DMS 273 (cell line): ENCODE measurements at regions not wholly inside any gene's neighbourhood (a gene's known extent, or its start where the extent isn't known, plus 50 kb on each side); places are given as distances from the start of the nearest gene placed in this dataset.

Experiments used
- DNase-seq: peaks from one replicate; lab custom pipeline; 2025; ENCODE audit not compliant: unreplicated experiment; lab: John Stamatoyannopoulos, UW

DNA sequence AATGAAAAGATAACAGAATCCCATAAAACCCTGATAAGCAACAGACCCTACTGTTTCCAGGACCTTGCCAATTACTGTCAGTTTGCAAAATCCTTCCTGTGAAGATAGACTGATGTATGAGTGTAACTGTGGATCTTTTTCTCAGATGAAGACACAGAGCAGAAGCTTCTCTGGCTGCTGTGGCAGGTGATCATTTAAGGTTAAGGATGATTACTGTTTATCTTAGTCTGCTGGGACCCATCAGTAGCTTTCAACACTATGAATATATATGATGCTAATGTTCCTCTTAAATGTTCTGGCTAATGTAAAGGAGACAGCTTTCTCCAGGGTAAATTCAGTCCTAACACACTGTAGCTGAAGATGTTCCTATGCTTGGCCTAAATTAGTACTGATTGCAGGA is 56.0 kb upstream of the CTTNBP2 start:
- no peak for DNase-seq

DNA sequence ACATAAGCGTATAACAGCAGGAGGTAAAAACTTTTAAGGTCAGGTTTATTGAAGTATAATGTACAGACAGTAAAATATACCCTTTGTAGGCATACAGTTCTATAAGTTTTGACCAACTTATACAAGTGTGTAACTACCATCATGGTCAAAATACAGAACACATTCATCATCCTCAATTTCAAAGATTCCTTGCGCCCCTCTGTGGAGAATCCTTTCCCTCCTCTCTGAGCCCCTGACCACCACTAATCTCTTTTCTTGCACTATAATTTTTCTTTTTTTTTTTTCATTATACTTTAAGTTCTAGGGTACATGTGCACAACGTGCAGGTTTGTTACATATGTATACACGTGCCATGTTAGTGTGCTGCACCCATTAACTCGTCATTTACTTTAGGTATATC is 58.1 kb upstream of the CTTNBP2 start:
- no peak for DNase-seq

DNA sequence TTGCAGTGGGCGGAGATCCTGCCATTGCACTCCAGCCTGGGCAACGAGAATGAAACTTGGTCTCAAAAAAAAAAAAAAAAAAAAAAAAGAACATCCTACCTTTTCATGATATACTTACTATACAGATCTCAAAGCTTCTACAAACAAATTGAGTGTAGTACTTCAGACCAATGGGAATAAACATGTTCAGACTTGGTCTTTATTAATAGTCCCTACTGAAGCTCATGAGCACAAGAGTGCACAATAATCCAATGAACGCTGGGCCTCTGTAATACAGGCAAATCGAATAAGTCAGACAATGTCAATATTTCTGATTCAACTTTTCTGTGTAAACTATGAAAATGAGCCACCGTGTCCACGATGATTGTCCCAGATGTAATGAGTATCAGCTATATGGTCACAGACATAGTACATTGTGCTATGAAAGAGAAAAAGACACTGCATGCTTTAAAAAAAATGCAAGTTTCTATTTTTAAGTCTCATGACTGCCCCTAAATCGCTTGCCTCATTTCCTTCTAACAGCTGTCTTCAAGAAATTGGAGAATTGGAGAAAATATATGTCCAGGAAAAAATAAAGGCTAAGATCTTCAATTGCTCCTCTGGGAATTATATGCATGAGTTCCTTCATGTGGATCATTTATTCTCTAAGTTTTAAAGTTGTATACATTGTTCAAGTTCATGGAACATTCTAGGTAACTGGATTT is 64.0 kb upstream of the CTTNBP2 start:
- no peak for DNase-seq

DNA sequence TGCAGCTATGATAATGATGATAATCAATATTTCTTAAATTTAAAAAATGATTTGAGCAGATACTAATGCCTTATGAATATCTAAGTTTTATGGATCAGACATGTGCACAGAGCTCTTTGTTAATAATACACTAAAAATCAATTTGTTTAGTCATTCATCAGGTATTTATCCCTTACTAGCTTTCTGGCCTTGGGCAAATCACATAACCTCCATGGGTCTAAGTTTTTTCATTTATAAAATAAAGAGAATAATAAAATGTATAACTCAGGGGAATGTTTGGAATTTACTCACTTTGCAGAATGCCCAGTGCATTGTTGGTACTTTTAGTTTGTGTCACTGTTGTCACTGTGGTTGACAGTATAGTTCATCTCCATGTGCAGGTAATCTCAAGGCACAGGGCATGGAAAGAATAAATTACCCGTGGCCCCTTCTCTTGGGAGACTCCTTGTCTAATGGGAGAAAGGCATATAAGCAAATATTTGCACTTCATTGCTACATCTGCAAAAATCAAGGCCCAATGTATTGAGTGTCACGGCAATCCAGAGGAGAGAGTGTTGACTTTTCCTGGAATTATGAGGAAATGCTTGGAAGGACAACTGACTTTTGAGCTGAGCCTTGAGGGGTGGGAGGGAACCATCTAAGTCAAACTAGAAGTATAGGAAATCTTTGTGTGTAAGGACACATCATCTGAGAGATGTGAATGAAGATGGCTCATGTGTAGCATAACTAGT is 64.7 kb upstream of the CTTNBP2 start:
- DNase-seq = no peak

DNA sequence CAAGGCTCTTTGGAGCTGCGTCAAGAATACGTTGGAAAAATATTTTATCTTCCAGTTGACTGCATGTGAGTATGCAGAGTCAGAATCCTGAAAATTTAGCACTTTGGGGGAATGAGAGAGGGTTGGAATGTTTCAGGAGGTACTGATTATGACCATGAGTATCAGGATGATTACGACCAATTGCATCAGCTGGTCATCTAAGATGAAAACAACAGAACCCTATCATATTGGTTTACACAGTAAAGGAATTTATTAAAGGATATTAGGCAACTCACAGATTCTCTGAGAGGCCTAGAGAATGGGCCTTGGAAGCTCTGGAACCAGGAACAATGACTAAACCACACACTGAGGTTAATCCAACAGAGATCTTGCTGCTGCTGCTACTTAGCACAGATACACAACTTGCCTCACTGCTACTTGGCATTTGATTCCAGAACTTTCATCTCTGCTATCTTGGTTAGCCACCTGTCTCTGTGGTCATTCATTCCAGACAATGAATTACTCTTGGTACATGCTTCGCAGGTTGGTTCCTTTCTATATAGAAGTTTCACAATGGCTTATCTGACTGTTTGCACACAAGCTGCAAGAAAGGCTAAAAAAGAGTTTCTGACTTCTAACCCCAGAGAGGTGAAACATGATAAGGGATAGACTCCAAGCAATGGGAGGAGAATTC is 68.0 kb upstream of the CTTNBP2 start:
- no peak for DNase-seq

DNA sequence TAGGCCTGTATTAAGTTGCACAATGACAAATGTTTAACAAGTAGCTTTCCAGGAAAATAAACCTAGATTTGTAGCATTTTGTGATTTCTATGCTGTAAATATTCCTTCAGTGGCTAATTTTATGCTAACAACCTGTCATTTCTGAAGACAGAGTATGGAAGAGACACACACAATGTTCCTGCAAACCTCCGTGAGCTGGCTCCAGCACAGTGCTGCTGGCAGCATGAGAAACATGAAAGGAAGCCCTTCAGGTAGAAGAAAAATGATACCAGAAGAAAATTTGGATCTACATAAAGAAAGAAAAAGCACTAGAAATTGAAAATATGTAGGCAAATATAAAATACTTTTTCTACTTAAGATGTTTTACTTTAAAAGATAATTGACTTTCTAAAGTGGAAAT is 69.5 kb upstream of the CTTNBP2 start:
- DNase-seq = no peak

DNA sequence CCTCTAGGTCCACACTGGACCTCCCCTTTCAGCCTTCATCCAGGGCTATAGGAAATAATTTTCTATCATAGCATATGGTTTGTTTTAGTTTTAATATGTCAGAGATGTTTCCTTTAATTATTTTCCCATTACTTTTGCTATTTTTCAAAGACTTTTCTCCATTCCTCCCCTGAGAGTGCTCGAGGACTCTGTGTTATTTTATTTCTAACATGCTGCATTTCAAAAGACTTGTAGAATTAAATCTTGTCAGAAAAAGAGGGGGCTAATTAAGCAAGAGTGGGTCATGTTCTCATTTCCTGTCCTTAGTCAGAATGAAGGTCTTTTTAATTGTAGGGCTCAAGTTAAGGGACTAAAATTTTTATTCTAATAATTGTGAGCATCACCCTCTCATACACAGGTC is 71.6 kb upstream of the CTTNBP2 start:
- DNase-seq = no peak

DNA sequence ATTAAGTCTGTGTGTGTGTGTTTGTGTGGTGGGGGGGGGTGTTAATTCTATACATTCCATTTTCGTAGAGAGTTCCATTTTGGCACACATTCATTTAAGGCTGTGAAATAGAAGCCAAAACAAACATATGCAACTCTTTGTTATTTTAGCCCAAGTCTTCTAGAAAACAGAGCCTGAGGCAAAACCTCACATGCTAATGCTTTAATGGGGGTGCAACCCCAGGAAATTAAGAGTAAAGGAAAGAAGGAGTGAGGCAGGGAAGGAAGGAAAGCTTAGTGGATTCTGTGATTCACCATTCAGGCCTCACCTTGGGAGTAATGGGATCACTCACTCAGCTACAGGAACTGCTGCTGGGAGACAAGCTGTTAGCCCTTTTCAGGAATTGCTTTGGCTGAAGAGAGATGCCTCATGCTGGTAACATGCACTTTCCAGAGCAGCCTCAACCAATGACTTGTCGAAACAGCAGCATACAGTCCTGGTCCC is 73.0 kb upstream of the CTTNBP2 start:
- no peak for DNase-seq

DNA sequence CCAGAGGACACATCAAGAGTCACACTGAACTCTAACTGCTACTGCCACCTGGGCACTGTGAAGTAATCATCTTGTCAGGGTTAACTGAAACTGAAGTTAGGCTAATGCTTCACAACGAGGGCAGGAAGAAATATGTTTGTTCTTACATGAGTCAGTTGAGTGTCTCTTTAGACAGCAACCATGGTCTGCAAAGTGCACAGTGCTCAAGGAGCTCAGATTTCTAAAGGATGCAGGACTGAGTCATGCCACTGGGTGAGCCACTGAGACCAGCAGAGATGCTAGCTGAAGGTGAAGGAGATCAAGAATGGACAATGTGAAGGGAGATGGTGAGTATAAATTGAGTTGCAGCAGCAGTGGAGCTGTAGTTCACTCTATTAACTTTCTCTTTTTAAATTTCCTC is 76.0 kb upstream of the CTTNBP2 start:
- DNase-seq = no peak

DNA sequence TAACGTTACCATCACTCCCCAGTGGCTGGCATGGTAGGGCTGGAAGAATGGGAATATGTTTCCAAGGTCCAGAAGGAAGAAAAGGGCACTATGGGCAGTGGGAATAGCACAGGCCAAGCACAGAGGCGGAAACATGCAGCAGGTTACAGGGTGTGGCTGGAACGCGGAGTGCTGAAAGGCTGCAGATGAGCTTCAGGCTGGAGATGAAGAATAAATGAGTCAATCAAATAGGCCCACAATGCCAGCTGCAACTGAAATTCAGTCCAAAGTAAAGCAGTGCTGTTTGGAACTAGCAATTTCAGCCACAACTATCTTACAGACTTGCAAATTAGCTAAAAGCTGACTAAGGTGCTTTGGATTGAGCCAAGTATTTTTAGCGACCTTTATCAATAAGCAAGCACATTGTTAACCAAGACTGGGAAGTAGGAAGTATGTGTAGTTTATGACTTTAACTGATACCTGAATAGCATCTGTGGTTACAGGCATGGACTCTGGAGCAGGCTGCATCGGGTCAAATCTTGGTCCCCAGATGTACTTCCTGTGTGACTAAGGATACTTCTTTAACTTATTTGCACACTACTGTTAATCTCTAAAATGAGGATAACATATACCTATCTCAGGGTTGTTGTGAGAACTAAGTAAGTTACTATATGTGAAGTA is 77.5 kb upstream of the CTTNBP2 start:
- no peak for DNase-seq

DNA sequence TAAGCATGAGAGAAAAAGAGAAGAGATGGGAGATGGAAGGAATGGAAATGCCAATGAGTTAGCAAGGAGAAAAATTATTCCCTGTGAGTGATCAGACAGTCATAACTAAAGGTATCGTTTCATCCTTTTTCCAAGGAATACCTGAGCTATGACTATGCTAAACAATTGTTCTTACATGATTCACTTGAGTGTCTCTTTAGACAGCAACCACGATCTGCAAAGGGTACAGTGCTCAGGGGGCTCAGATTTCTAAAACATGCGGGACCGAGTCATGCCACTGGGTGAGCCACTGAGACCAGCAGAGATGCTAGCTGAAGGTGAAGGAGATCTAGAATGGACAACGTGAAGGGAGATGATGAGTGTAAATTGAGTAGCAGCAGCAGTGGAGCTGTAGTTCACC is 78.0 kb upstream of the CTTNBP2 start:
- DNase-seq = no peak

DNA sequence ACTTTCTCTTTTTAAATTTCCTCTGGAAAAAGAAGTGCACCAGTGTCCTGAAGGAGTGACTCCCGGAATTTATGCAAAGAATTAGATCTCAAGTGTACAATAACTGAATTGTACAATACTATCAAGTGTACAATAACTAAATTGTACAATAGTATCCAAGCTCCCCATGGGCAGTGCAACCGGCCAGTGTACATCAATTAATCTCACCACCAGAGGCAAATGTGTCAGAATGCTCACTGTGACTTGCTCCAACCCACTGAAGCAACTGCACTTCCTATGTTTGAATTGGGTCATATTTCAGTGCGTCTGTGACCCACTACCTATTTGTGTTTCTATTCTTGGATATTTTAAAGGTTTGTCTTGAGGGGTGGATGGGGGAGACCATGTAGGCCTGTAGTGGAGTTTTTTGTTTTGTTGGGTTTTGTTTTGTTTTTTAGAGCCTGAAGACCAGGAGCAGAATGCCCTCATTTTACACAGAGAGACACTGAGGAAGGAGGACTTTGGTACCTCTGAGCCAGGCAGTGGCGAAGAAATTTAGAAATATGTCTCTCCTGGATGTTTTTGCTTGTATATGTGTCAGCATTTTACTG is 78.5 kb upstream of the CTTNBP2 start:
- no peak for DNase-seq

DNA sequence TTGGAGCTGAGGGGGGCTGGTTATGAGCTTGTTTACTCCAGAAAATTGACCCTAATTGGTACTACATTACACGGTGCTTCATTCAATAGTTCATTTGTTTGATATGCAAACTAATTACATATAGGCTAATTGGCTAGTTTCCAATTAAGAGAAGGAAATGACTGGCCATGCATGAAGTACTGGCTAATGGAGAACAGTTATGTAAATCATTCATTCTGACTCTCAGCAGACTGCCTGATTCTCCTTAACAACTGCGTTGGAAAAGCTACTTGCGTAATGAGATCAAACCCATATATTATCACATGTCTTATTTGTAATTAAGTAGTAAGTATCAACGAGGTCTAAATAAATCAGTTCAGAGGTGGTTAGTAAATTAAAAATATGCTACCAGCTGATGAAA is 81.8 kb upstream of the CTTNBP2 start:
- DNase-seq = no peak

DNA sequence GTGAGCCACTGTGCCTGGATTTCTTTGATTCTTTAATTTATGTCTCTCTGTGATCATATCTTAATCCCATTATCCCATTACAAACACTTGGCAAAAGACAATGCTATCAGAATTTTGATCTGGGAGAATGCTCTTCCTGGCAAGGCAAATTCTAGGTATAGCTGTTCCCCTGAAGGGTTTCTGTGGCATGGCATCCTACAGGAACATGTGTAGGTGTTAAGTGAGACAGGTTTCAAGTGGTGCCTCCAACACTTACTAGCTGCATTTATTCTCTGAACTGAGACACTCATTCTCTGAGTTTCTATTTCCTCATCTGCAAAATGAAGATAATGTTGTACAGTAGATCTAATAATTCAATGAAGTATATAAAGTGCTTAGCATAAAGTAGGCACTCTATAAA is 87.1 kb upstream of the CTTNBP2 start:
- no peak for DNase-seq

DNA sequence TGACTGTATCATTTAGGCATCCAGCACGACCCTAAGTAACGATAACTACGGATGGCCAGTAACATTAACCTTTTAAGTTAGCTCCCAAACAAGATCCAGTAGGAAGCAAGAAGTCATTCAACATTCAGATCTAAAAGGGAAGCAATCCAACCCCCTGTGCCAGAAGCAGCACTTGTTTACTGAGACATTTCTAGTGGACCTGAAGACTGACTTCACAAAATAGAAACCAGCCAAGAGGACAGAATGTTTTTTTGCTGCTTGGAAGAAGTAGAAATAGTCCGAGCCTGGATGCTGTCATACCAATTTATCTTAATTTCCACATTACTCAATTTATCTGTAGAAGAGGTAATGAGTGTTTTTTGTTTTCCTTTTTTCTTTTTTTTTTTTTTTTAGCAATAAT is 88.0 kb upstream of the CTTNBP2 start:
- no peak for DNase-seq

DNA sequence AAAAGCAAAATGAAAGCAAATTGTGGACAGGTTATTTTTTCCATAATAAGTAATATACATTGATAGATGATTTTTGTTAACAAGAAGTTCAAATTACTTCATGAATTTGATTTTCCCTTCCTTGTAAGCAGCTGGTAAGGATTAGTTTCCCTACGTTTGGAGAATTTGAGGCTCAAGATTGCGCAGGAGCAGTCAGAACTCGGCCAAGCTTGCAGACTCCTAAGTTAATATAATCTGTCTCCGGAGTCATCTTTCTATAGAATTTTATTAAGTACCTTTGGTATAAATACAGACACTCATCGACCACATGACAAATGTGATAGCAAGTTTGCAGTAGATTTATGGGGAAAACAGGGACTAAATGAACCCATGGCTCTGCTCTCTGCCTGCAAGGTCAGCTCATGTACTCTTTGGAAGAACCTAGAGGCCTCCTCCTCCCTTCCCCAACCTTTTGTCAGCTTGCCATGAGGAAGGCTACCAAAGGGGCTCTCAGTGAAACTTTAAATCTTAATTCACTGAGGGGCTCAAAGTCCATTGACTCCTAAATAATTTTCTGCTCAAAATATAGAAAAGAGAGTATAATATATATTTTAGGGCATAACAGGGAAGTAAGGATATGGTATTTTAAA is 89.2 kb upstream of the CTTNBP2 start:
- DNase-seq = no peak

DNA sequence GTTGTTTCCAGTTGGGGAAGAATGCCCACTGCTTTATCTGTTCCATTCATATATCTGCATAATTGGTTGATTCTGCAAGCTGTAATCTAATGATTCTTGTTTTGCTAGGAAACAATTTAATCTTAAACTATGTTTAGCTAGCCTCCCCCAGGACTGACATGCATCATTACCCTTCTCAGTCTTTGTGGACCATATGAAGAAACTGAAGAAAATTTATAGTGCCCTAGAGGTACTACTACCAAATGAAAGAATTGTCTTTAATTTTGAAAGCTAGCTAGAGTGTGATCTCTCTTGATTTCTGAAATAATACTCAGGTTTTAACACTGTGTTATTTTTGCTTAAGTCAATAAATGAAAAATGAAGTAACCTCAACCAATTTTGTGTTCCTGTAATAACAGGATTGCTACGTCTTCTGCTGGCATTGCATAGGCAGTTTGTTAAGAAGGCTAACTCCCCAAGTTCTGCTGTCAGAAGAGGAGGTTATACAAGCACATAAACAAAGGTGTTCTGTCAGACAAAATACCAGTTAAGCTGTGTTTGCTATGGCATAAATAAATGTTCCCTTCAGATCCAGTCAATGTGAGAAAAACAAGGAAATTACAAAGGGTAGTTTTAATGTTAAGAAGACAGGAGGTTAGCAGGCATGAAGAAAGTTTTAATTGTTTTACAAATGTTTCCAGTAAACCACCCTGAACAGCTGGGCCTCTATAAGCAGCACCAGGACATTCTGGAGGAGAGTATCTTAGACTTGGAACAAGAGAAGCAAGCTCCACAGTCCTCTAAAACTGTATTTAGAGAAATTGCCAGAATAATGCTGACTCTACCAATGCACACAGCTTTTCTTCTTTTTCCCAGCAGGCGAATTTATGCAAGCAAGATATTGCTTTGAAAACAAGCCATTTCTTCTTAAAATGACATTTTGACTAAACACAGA is 90.3 kb upstream of the CTTNBP2 start:
- DNase-seq = no peak

DNA sequence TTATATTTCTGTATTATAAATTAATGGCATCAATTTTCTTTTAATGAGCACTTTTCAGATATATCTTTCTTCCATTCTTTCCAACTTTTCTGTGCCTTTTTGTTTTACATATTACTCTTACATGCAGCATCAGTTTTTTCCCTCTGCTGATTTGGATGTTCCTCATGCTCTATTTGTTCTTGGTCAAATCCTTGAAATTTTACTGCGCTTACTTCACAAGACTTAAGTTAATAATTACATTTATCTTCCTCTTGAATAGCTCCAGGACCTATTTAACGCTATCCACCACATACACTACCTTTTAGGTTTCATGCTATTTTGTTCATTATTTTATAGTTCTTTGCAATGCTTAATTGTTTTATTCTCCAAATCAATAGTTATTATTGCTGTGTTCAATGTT is 97.6 kb upstream of the CTTNBP2 start:
- no peak for DNase-seq

DNA sequence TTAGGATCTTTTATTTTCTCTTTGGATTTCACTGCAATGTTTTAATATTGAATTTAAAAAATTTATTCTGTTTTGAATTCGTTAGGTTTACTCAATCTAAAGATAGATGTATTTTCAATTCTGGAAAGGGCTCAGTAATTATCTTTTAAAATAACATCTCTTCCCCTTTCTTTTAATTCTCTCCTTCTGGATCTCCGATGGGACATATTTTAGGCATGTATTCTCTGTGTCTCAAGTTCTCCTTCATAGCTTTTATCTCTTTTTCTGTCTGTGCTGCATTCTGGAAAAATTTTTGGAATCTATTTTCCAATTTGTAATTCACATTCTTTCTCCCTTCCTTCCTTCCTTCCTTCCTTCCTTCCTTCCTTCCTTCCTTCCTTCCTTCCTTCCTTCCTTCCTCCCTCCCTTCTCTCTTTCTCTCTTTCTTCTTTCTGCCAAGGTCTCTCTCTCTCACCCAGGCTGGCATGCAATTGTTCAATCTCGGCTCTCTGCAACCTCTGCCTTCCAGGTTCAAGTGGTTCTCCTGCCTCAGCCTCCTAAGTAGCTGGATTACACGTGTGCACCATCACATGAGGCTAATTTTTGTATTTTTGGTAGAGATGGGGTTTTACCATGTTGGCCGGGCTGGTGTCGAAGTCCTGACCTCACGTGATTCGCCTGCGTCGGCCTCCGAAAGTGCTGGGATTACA is 98.5 kb upstream of the CTTNBP2 start:
- no peak for DNase-seq
